Keratinocyte (primary cell): ENCODE measurements at regions not wholly inside any gene's neighbourhood (a gene's known extent, or its start where the extent isn't known, plus 50 kb on each side); places are given as distances from the start of the nearest gene placed in this dataset.

ENCODE experiments used
- DNase-seq: peaks from one replicate; pipeline ENCODE4 v3.0.0-alpha.2; 2011; ENCODE audit warnings: low read depth, missing footprints, low spot score
- FAIRE-seq: peaks from 2 replicates; lab custom pipeline; 2011; peaks lifted over from hg19 to GRCh38; lab: Jason Lieb, UNC
- H2AFZ ChIP-seq: 2 replicates; pipeline ENCODE4 v1.6.0; 2012; ENCODE audit warnings: low read length, control low read depth, inconsistent platforms; ENCODE audit not compliant: control insufficient read depth
- H3K27ac ChIP-seq: 2 replicates; pipeline ENCODE4 v1.5.1; 2011; ENCODE audit warnings: low read length; ENCODE audit not compliant: control insufficient read depth, insufficient read depth
- H3K27me3 ChIP-seq: 3 replicates; pipeline ENCODE4 v1.6.0; 2011; ENCODE audit warnings: low read length; ENCODE audit not compliant: control insufficient read depth, insufficient read depth; ENCODE audit errors: extremely low read depth
- H3K36me3 ChIP-seq, 2 experiments: 2 replicates in 1 of 2; 3 replicates in 1 of 2; pipeline ENCODE4 v1.5.1; 2011; ENCODE audit warnings: low read length in 2 of 2, mild to moderate bottlenecking in 1 of 2; ENCODE audit not compliant: control insufficient read depth in 2 of 2, insufficient read depth in 2 of 2; ENCODE audit errors: extremely low read depth in 1 of 2
- H3K4me1 ChIP-seq: 3 replicates; pipeline ENCODE4 v1.5.1; 2011; ENCODE audit warnings: low read length; ENCODE audit not compliant: control insufficient read depth, insufficient read depth; ENCODE audit errors: extremely low read depth
- H3K4me2 ChIP-seq: 3 replicates; pipeline ENCODE4 v1.6.0; 2011; ENCODE audit warnings: low read depth, low read length; ENCODE audit not compliant: control insufficient read depth, insufficient read depth; ENCODE audit errors: extremely low read depth
- H3K4me3 ChIP-seq, 3 experiments: fragments of 200-600 bp in 1 of 3; sonication (generic) in 1 of 3; 2 replicates in 2 of 3; 3 replicates in 1 of 3; pipeline ENCODE4 v1.5.1; 2011 to 2016; ENCODE audit warnings: low read length in 3 of 3, mild to moderate bottlenecking in 3 of 3, control low read depth in 2 of 3, inconsistent platforms in 1 of 3, low read depth in 1 of 3, mixed read lengths in 1 of 3, mixed run types in 1 of 3, moderate library complexity in 1 of 3; ENCODE audit not compliant: control insufficient read depth in 2 of 3, insufficient read depth in 2 of 3; ENCODE audit errors: extremely low read depth in 1 of 3
- H3K79me2 ChIP-seq: 2 replicates; pipeline ENCODE4 v1.6.0; 2012; ENCODE audit warnings: low read length; ENCODE audit not compliant: control insufficient read depth, insufficient read depth
- H3K9ac ChIP-seq: 3 replicates; pipeline ENCODE4 v1.6.0; 2011; ENCODE audit warnings: low read length; ENCODE audit not compliant: control insufficient read depth, insufficient read depth; ENCODE audit errors: extremely low read depth
- H3K9me1 ChIP-seq: 3 replicates; pipeline ENCODE4 v1.6.0; 2011; ENCODE audit warnings: low read length; ENCODE audit not compliant: control insufficient read depth, insufficient read depth; ENCODE audit errors: extremely low read depth
- H3K9me3 ChIP-seq: 2 replicates; pipeline ENCODE4 v1.5.1; 2012; ENCODE audit warnings: low read depth, low read length; ENCODE audit not compliant: control insufficient read depth
- H4K20me1 ChIP-seq: 3 replicates; pipeline ENCODE4 v1.6.0; 2011; ENCODE audit warnings: low read length; ENCODE audit not compliant: control insufficient read depth, insufficient read depth; ENCODE audit errors: extremely low read depth
- EZH2 ChIP-seq: IDR thresholded peaks from one replicate; pipeline ENCODE4 v1.6.1; 2012; ENCODE audit warnings: inconsistent platforms, mild to moderate bottlenecking, low read length, moderate library complexity
- dilution Hi-C: fragments of 300-500 bp; cut with MboI; formaldehyde crosslinking; loops from one replicate; pipeline ENCODE4 v1.7.0; 2020; ENCODE audit warnings: low sequenced_read_pairs; ENCODE audit not compliant: extremely low pct_ligation_motif_present
- TF ChIP-seq, protein P1 (sequence below), 3 experiments: IDR thresholded peaks in 1 of 3; conservative IDR thresholded peaks in 1 of 3; optimal IDR thresholded peaks in 1 of 3; 2 replicates in 2 of 3; 3 replicates in 1 of 3; pipeline versions ENCODE3 to v1.5.1; 2011; ENCODE audit warnings: low read length in 3 of 3, mild to moderate bottlenecking in 3 of 3, moderate library complexity in 2 of 3, control low read depth in 1 of 3, inconsistent platforms in 1 of 3; ENCODE audit not compliant: insufficient read depth in 2 of 3; ENCODE audit errors: extremely low read depth in 1 of 3

GRCh38 chr13:81246556-81246955, 905.6 kb upstream of the SPRY2 start:
- H3K79me2 ChIP-seq = no peaks in the 10 kb centered on the region
- no peak for DNase-seq
- TF ChIP-seq EZH2 = no peak
- TF ChIP-seq, protein P1, sequence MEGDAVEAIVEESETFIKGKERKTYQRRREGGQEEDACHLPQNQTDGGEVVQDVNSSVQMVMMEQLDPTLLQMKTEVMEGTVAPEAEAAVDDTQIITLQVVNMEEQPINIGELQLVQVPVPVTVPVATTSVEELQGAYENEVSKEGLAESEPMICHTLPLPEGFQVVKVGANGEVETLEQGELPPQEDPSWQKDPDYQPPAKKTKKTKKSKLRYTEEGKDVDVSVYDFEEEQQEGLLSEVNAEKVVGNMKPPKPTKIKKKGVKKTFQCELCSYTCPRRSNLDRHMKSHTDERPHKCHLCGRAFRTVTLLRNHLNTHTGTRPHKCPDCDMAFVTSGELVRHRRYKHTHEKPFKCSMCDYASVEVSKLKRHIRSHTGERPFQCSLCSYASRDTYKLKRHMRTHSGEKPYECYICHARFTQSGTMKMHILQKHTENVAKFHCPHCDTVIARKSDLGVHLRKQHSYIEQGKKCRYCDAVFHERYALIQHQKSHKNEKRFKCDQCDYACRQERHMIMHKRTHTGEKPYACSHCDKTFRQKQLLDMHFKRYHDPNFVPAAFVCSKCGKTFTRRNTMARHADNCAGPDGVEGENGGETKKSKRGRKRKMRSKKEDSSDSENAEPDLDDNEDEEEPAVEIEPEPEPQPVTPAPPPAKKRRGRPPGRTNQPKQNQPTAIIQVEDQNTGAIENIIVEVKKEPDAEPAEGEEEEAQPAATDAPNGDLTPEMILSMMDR (optimal IDR thresholded peaks at IDR 0.05 in 1 of 3, IDR thresholded peaks at IDR 0.05 in 1 of 3, conservative IDR thresholded peaks at IDR 0.05 in 1 of 3; ENCODE audit: extremely low read depth in 1 of 3, insufficient read depth in 2 of 3, low read length in 3 of 3) = no peak
- no peak overlapping the region for H3K4me2 ChIP-seq
- no peak overlapping the region for H3K4me3 ChIP-seq
- no peaks in the 10 kb centered on the region for H3K4me1 ChIP-seq
- no peak overlapping the region for H2AFZ ChIP-seq
- H3K9me3 ChIP-seq = no peaks in the 10 kb centered on the region
- H3K27me3 ChIP-seq = no peaks in the 10 kb centered on the region
- H4K20me1 ChIP-seq = no peaks in the 10 kb centered on the region
- no peaks in the 10 kb centered on the region for H3K36me3 ChIP-seq
- dilution Hi-C loops = no loop called here
- no peak overlapping the region for H3K27ac ChIP-seq
- no peaks in the 10 kb centered on the region for H3K9me1 ChIP-seq
- FAIRE-seq = no peak
- H3K9ac ChIP-seq = no peak overlapping the region

DNA sequence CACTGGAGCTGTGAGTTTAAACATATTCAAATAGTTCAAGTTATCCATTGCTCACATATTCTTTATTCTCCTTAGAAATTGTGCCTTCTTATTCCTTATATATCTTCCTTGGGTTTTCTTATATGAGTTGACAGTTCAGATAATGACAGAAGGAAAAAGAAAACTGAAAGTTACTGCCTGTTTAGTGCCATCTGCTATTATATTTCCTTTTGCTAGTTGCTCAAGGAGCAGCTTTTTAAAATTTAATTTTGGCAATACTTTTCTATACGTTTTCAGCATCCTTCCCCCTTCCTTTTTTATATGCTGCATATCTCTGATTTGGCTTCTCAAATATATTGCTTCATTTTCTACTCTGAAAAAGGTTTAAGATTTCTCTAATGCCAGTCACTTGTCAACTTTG, 903.1 kb upstream of the SPRY2 start:
- Histone ChIP-seq H3K9ac (no peak overlapping the region), H3K36me3 (no peaks in the 10 kb centered on the region), H3K4me1 (no peaks in the 10 kb centered on the region), H2AFZ (no peak overlapping the region), H3K4me3 (no peak overlapping the region), H3K4me2 (no peak overlapping the region), H3K27me3 (no peaks in the 10 kb centered on the region), H3K9me3 (no peaks in the 10 kb centered on the region), H3K27ac (no peak overlapping the region), H3K79me2 (no peaks in the 10 kb centered on the region), H4K20me1 (no peaks in the 10 kb centered on the region), H3K9me1 (no peaks in the 10 kb centered on the region)
- no peak for DNase-seq
- TF ChIP-seq EZH2 = no peak
- TF ChIP-seq, protein P1 (optimal IDR thresholded peaks at IDR 0.05 in 1 of 3, IDR thresholded peaks at IDR 0.05 in 1 of 3, conservative IDR thresholded peaks at IDR 0.05 in 1 of 3; ENCODE audit: extremely low read depth in 1 of 3, insufficient read depth in 2 of 3, low read length in 3 of 3) = no peak
- no peak for FAIRE-seq
- dilution Hi-C loops = no loop called here
